WTC11 (cell line): ENCODE measurements at regions not wholly inside any gene's neighbourhood (a gene's known extent, or its start where the extent isn't known, plus 50 kb on each side); places are given as distances from the start of the nearest gene placed in this dataset.

ENCODE experiments used
- ATAC-seq: fragments of 200-7000 bp; cut with Tn5 transposase; 2 replicates; pipeline ENCODE4 v1.10.0; 2021; ENCODE audit warnings: mild to moderate bottlenecking, moderate library complexity
- CTCF ChIA-PET: fragments of 300-600 bp; sonication (Branson Sonifier 250); formaldehyde crosslinking; loops from one replicate; lab custom pipeline; 2021; ENCODE audit warnings: antibody characterized with exemption; lab: Charles Lee
- POLR2A ChIA-PET: fragments of 350-600 bp; sonication (Branson Sonifier 250); formaldehyde crosslinking; loops from one replicate; lab custom pipeline; 2021; ENCODE audit warnings: antibody characterized with exemption; lab: Charles Lee
- DNase-seq: peaks from one replicate; pipeline ENCODE4 v3.0.0; 2021; ENCODE audit warnings: low spot score
- H3K27ac Mint-ChIP-seq: 2 replicates; pipeline ENCODE4 v1.8.0; 2021; ENCODE audit warnings: mixed read lengths
- H3K27me3 Mint-ChIP-seq: 2 replicates; pipeline ENCODE4 v1.8.0; 2021; ENCODE audit warnings: low read depth, mild to moderate bottlenecking, moderate library complexity, mixed read lengths
- H3K36me3 Mint-ChIP-seq: 2 replicates; pipeline ENCODE4 v1.8.0; 2021; ENCODE audit warnings: mixed read lengths
- H3K4me1 Mint-ChIP-seq: 2 replicates; pipeline ENCODE4 v1.8.0; 2022; ENCODE audit warnings: mixed read lengths
- H3K4me3 Mint-ChIP-seq: 2 replicates; pipeline ENCODE4 v1.8.0; 2021; ENCODE audit warnings: mild to moderate bottlenecking, moderate library complexity, mixed read lengths
- H3K9me3 Mint-ChIP-seq: 2 replicates; pipeline ENCODE4 v1.8.0; 2021; ENCODE audit warnings: mixed read lengths
- ATF2 ChIP-seq: sonication (generic); formaldehyde crosslinking; IDR thresholded peaks from 2 replicates; pipeline ENCODE4 v1.8.1; 2022; ENCODE audit warnings: low read depth, missing genetic modification reagents, borderline replicate concordance
- E2F1 ChIP-seq: sonication (generic); formaldehyde crosslinking; IDR thresholded peaks from 2 replicates; pipeline ENCODE4 v1.8.0; 2022; ENCODE audit warnings: mild to moderate bottlenecking, missing genetic modification reagents
- E2F4 ChIP-seq: sonication (generic); formaldehyde crosslinking; IDR thresholded peaks from 2 replicates; pipeline ENCODE4 v1.8.1; 2022; ENCODE audit warnings: low read depth, mild to moderate bottlenecking, moderate library complexity, missing genetic modification reagents, borderline replicate concordance
- ESRRA ChIP-seq: sonication (generic); formaldehyde crosslinking; IDR thresholded peaks from 2 replicates; pipeline ENCODE4 v1.8.1; 2022; ENCODE audit warnings: mild to moderate bottlenecking, missing genetic modification reagents, borderline replicate concordance
- FOXK1 ChIP-seq: sonication (generic); formaldehyde crosslinking; IDR thresholded peaks from 2 replicates; pipeline ENCODE4 v1.8.0; 2022; ENCODE audit warnings: mild to moderate bottlenecking, moderate library complexity, missing genetic modification reagents
- GTF2I ChIP-seq: fragments of 250-450 bp; sonication (Bioruptor Pico); conservative IDR thresholded peaks from 2 replicates; pipeline ENCODE4 v1.4.0; 2021; ENCODE audit warnings: mild to moderate bottlenecking
- JUN ChIP-seq: sonication (generic); formaldehyde crosslinking; IDR thresholded peaks from 2 replicates; pipeline ENCODE4 v1.8.0; 2023; ENCODE audit warnings: mild to moderate bottlenecking, missing genetic modification reagents
- NFYB ChIP-seq: sonication (generic); formaldehyde crosslinking; conservative IDR thresholded peaks from 2 replicates; pipeline ENCODE4 v1.8.0; 2022; ENCODE audit warnings: low read depth, missing genetic modification reagents
- NR2C2 ChIP-seq: sonication (generic); formaldehyde crosslinking; IDR thresholded peaks from 2 replicates; pipeline ENCODE4 v1.8.0; 2022; ENCODE audit warnings: mild to moderate bottlenecking, missing genetic modification reagents
- SMAD3 ChIP-seq: sonication (generic); formaldehyde crosslinking; IDR thresholded peaks from 2 replicates; pipeline ENCODE4 v1.8.0; 2022; ENCODE audit warnings: missing genetic modification reagents, mild to moderate bottlenecking, borderline replicate concordance
- SP1 ChIP-seq: sonication (generic); formaldehyde crosslinking; conservative IDR thresholded peaks from 2 replicates; pipeline ENCODE4 v1.8.1; 2022; ENCODE audit warnings: missing genetic modification reagents
- TCF7 ChIP-seq: sonication (generic); formaldehyde crosslinking; IDR thresholded peaks from 2 replicates; pipeline ENCODE4 v1.8.0; 2022; ENCODE audit warnings: mild to moderate bottlenecking, low read depth, missing genetic modification reagents, moderate library complexity
- TEAD4 ChIP-seq: sonication (generic); formaldehyde crosslinking; IDR thresholded peaks from 2 replicates; pipeline ENCODE4 v1.8.0; 2022; ENCODE audit warnings: mild to moderate bottlenecking, missing genetic modification reagents
- TP53 ChIP-seq: sonication (generic); formaldehyde crosslinking; IDR thresholded peaks from 2 replicates; pipeline ENCODE4 v1.8.1; 2023; ENCODE audit warnings: mild to moderate bottlenecking, missing genetic modification reagents
- ZNF121 ChIP-seq: sonication (generic); formaldehyde crosslinking; IDR thresholded peaks from 2 replicates; pipeline ENCODE4 v1.8.0; 2023; ENCODE audit warnings: missing genetic modification reagents
- ZNF263 ChIP-seq: sonication (generic); formaldehyde crosslinking; IDR thresholded peaks from 2 replicates; pipeline ENCODE4 v1.8.1; 2022; ENCODE audit warnings: low read depth, mild to moderate bottlenecking, moderate library complexity, missing genetic modification reagents
- ZSCAN18 ChIP-seq: fragments of 250-450 bp; sonication (Bioruptor Pico); IDR thresholded peaks from 2 replicates; pipeline ENCODE4 v2.1.2; 2022; ENCODE audit warnings: mild to moderate bottlenecking, moderate library complexity
- TF ChIP-seq, protein P1 (sequence below): sonication (generic); formaldehyde crosslinking; IDR thresholded peaks from 2 replicates; pipeline ENCODE4 v1.8.1; 2022; ENCODE audit warnings: missing genetic modification reagents, borderline replicate concordance
- TF ChIP-seq, protein P2 (sequence below): sonication (generic); formaldehyde crosslinking; IDR thresholded peaks from 2 replicates; pipeline ENCODE4 v1.8.1; 2023; ENCODE audit warnings: mild to moderate bottlenecking, missing genetic modification reagents, borderline replicate concordance
- TF ChIP-seq, protein P3 (sequence below): sonication (generic); formaldehyde crosslinking; IDR thresholded peaks from 2 replicates; pipeline ENCODE4 v1.8.1; 2023; ENCODE audit warnings: mild to moderate bottlenecking, moderate library complexity, missing genetic modification reagents

DNA sequence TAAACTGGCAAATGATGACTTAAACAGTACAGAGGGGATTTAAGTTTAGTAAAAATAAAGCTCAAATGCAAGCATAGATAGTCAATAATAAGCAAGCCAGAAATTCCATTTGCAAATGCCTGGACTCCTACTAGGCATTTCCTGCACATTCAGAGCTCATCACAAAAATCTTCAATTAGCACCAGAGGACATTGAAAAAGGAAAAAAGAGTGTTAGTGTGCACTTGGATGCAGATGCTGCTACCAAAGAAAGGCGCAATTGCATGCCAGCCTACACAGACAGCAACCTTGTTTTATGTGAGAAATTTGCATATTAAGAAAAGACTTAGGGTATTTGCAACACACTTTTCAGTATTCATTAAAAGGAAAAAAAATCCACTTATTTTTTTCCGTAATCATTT lies 282.1 kb downstream of the GRIA2 start (continued):
- TF ChIP-seq, protein P1, sequence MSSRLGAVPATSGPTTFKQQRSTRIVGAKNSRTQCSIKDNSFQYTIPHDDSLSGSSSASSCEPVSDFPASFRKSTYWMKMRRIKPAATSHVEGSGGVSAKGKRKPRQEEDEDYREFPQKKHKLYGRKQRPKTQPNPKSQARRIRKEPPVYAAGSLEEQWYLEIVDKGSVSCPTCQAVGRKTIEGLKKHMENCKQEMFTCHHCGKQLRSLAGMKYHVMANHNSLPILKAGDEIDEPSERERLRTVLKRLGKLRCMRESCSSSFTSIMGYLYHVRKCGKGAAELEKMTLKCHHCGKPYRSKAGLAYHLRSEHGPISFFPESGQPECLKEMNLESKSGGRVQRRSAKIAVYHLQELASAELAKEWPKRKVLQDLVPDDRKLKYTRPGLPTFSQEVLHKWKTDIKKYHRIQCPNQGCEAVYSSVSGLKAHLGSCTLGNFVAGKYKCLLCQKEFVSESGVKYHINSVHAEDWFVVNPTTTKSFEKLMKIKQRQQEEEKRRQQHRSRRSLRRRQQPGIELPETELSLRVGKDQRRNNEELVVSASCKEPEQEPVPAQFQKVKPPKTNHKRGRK: no peak
- TF ChIP-seq NR2C2 (CRISPR knock-in tag) (no peak), GTF2I (CRISPR knock-in tag) (no peak)

DNA sequence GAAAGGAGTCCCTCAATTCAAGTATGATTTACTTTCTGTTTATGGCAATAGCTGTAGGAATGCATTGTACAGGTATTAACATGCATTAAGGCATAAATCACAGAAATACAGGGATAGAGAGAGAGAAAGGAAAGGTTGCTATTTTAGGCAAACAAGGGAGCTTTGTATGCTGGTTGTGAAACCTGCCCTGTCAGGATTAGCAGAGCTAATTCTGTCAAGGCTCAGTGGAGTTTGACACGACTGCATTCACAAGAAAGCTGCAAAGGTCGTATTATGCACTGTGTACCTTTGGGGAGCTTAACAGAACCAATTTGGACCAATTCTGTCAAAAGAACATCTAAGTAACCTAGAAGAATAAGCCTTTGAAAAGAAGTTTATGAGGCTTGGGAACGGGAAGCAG lies 239.3 kb downstream of the GRIA2 start:
- ChIA-PET CTCF (no interaction called here), POLR2A (no interaction called here)
- Mint-ChIP-seq H3K9me3 (peaks cover 6% of the 10 kb centered on the region; the same call in 1 of the 2 replicates), H3K27me3 (no peaks in the 10 kb centered on the region; the same call in 1 of the 2 replicates), H3K4me3 (no peak overlapping the region), H3K27ac (no peak overlapping the region), H3K4me1 (no peaks in the 10 kb centered on the region), H3K36me3 (no peaks in the 10 kb centered on the region)
- DNase-seq (no peak), ATAC-seq (no peak)
- TF ChIP-seq JUN: no peak
- no peak for TF ChIP-seq NFYB (CRISPR knock-in tag)
- no peak for TF ChIP-seq ZNF263 (CRISPR knock-in tag)
- no peak for TF ChIP-seq TCF7 (CRISPR knock-in tag)
- no peak for TF ChIP-seq FOXK1 (CRISPR knock-in tag)
- TF ChIP-seq, protein P2, sequence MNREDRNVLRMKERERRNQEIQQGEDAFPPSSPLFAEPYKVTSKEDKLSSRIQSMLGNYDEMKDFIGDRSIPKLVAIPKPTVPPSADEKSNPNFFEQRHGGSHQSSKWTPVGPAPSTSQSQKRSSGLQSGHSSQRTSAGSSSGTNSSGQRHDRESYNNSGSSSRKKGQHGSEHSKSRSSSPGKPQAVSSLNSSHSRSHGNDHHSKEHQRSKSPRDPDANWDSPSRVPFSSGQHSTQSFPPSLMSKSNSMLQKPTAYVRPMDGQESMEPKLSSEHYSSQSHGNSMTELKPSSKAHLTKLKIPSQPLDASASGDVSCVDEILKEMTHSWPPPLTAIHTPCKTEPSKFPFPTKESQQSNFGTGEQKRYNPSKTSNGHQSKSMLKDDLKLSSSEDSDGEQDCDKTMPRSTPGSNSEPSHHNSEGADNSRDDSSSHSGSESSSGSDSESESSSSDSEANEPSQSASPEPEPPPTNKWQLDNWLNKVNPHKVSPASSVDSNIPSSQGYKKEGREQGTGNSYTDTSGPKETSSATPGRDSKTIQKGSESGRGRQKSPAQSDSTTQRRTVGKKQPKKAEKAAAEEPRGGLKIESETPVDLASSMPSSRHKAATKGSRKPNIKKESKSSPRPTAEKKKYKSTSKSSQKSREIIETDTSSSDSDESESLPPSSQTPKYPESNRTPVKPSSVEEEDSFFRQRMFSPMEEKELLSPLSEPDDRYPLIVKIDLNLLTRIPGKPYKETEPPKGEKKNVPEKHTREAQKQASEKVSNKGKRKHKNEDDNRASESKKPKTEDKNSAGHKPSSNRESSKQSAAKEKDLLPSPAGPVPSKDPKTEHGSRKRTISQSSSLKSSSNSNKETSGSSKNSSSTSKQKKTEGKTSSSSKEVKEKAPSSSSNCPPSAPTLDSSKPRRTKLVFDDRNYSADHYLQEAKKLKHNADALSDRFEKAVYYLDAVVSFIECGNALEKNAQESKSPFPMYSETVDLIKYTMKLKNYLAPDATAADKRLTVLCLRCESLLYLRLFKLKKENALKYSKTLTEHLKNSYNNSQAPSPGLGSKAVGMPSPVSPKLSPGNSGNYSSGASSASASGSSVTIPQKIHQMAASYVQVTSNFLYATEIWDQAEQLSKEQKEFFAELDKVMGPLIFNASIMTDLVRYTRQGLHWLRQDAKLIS (CRISPR knock-in tag): no peak
- TF ChIP-seq, protein P3, sequence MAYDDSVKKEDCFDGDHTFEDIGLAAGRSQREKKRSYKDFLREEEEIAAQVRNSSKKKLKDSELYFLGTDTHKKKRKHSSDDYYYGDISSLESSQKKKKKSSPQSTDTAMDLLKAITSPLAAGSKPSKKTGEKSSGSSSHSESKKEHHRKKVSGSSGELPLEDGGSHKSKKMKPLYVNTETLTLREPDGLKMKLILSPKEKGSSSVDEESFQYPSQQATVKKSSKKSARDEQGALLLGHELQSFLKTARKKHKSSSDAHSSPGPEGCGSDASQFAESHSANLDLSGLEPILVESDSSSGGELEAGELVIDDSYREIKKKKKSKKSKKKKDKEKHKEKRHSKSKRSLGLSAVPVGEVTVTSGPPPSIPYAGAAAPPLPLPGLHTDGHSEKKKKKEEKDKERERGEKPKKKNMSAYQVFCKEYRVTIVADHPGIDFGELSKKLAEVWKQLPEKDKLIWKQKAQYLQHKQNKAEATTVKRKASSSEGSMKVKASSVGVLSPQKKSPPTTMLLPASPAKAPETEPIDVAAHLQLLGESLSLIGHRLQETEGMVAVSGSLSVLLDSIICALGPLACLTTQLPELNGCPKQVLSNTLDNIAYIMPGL (CRISPR knock-in tag): no peak
- no peak for TF ChIP-seq TP53 (CRISPR knock-in tag)
- no peak for TF ChIP-seq TEAD4 (CRISPR knock-in tag)
- no peak for TF ChIP-seq E2F1 (CRISPR knock-in tag)
- TF ChIP-seq E2F4 (CRISPR knock-in tag): no peak
- TF ChIP-seq SMAD3: no peak
- no peak for TF ChIP-seq ZSCAN18 (CRISPR knock-in tag)
- no peak for TF ChIP-seq ESRRA (CRISPR knock-in tag)
- TF ChIP-seq ATF2 (CRISPR knock-in tag): no peak
- no peak for TF ChIP-seq SP1
- TF ChIP-seq ZNF121 (CRISPR knock-in tag): no peak
